Activated T-cell treated with anti-CD3 and anti-CD28 coated beads, Interleukin-2, amount 50 U/mL, for 1 hour (primary cell): ENCODE measurements at regions not wholly inside any gene's neighbourhood (a gene's known extent, or its start where the extent isn't known, plus 50 kb on each side); places are given as distances from the start of the nearest gene placed in this dataset.

Experiments used
- DNase-seq: peaks from one replicate; pipeline ENCODE4 v3.0.0-alpha.2; 2020

- no peak for DNase-seq
Measured at GRCh38 chr18:25866331-25866730, 224.1 kb downstream of the SS18 start.

GRCh38 chr18:25862881-25863600 lies 227.4 kb downstream of the SS18 start:
- DNase-seq: no peak

- DNase-seq: no peak
Measured at GRCh38 chr18:25853691-25854433, 236.6 kb downstream of the SS18 start.

DNA sequence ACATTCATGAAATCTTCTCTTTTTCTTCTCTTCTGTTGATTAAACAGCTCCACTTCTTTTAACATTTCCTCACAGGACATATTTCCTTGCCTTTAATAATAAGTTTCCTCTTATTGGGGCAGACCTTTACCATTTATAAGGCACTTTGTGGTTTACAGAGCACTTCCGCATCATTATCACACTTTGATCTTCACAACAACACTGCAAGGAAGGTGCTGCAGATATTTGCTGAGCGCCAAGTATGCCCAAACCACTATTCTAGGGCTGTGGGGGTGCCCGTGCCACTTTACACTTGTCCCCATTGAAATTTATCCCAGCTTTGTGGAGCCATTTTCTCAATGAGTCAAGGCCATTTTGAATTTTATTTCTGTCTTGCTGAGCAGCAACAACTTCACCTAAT lies 246.6 kb downstream of the SS18 start:
- DNase-seq: no peak

DNA sequence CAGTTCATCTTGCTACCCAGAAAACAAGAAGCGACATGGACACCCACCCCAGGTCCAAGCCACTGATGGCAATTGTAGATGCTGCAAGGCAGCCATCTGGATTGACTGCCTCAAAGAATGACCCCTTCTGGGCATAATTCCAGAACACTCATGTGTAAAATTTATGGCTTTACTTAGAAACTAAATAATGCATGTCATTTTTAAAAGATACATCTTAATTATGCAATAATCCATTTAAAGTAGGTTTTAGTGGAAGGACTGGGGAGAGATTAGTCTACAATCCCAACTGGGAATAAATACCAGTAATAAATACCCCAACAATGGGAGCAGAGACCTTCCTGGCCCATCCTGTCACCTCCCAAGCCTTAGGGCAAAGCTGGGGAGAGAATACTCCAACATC lies 247.7 kb downstream of the SS18 start:
- DNase-seq: no peak

- no peak for DNase-seq
Measured at GRCh38 chr18:25834061-25834460, 256.4 kb downstream of the SS18 start.

DNA sequence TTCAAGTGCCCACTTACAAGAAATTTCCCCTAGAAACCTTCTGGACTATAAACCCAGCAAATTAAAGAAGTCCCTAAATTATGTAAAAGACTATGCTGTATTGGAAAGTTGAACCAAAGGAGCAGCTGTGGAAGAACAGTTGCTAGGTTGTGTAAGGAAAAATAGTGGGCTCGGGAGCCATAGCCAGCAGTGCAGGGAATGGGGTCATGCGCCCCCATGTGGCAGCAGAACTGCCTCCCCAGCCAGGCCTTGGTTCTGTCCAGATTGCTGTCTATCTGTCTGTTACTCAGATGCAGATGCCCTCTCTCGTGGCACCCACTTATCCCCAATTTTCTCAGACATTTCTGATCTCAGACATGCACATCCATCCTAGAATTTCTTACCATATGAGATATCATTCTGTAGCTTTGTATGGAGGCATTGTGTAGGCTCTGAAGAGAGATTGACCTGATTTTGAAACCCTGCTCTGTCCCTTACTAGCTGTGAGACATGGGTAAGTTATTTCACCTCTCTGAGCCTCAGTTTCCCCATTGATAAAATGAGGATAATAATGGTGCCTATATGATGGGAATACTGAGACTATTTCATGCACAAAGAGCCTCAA lies 258.3 kb downstream of the SS18 start:
- DNase-seq: no peak

- DNase-seq: no peak
Measured at GRCh38 chr18:25831301-25831701, 259.1 kb downstream of the SS18 start.

GRCh38 chr18:25830787-25831186 lies 259.6 kb downstream of the SS18 start:
- DNase-seq: no peak

DNA sequence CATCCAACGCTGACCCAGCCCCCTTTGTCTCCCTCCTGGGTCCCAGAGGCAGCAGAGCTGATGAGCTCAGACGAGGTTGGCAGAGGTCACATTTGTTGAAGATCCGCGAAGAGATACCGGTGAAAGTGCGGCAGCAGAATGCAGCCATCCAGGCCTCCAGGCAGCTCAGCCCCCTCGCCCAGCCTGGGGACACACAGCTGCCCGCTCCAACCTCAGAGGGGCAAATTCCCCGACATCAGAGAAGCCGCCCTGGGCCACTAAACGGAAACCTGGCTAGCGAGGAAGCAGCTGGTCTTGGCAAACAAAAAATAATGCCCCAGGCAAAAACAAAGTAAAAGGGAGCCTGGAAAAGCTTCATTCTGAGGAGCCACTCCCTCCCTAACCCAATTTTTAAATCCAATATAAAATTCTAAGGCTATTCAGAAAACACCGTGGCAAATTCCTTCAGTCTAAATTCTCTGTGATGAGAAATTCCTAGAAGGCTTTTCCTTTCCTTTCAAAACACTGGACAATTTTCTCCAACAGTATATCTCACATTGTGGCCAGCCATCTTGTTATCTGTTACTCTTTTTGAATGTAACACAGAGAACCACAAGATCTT lies 262.4 kb downstream of the SS18 start:
- DNase-seq: no peak

DNA sequence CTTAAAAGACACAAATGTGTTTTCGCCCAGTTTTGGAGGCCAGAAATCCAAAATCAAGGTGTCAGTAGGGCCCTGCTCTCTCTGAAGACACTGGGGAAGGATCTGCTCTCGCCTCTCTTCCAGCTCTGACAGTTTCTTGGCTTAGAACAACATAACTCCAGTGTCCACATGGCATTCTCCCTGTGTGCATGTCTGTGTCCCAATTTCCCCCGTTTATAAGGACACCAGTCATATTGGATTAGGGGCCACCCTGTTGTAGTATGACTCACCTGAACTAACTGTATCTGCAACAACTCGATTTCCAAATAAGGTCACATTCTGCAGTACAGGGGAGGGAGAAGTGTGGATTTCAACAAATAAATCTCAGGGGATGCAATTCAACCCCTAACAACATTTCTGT lies 263.2 kb downstream of the SS18 start:
- DNase-seq: no peak

DNA sequence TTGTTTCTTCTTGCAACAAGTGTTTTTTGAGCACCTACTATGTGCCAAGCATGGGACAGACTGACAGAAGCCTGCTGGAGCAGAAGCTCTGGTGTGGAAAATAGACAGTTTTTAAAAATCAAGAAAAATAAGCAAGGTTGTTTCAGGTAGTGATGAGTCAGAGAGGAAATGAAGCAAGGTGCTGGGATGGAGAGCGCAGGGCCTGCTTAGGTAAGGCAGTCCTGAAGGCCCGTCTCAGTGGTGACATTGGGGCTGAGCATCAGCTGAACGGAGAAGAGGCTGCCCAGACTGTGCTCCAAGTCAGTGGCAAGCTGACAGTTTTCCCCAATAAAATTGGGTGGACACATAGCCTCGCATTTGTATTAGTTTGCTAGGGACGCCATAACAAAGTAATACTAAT lies 263.6 kb downstream of the SS18 start:
- no peak for DNase-seq

- no peak for DNase-seq
Measured at GRCh38 chr18:25825979-25826776, 264.2 kb downstream of the SS18 start.

DNA sequence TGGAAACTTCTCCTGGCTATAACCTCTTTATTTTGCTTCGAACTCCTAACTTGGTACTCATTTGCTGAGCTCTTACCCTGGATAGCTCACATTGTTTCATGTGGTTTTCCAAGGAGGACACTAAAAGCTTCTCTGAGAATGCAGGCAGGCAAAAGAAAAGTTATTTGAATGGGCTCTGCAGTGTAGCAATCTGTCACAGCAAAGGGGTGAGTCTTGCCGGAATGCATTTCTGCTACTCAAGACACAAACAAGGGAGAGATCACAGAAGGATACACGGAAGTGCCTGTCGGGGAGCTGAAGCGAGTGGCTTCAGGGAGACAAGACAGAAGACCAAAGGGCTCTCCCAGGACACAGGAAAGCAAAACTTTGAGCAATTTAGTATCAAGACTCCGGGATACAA lies 265.4 kb downstream of the SS18 start:
- DNase-seq: no peak

DNA sequence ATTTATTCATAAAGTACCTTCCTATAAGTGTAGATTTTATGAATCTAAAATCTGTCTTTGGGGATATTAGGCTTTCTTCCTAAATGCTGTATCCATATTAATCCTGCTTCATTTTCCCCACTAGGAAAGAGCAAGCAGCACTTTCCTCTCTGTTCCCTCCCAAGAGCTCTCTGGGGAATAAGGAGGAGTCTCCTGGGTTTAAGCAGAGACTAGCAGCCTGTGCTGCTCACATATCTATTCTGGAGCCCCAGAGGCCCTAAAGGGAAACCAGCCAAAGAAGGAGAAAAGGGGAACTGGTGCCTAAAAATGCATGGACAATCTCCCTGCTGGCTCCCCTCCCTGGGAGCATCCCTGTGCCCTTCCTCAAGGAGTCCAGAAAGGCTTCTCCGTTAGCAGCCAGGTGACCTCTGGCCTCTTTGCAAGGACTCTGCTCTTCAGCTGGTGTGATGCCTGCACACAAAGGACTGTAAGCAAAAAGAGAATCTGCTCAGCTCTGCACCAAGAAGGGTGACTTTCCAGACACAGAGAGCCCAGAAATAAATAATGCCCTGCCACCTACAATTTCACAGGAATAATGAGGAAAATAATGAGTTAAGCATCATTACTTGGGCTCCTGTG lies 270.6 kb downstream of the SS18 start:
- no peak for DNase-seq

GRCh38 chr18:25818505-25818904 lies 271.9 kb downstream of the SS18 start:
- no peak for DNase-seq

DNA sequence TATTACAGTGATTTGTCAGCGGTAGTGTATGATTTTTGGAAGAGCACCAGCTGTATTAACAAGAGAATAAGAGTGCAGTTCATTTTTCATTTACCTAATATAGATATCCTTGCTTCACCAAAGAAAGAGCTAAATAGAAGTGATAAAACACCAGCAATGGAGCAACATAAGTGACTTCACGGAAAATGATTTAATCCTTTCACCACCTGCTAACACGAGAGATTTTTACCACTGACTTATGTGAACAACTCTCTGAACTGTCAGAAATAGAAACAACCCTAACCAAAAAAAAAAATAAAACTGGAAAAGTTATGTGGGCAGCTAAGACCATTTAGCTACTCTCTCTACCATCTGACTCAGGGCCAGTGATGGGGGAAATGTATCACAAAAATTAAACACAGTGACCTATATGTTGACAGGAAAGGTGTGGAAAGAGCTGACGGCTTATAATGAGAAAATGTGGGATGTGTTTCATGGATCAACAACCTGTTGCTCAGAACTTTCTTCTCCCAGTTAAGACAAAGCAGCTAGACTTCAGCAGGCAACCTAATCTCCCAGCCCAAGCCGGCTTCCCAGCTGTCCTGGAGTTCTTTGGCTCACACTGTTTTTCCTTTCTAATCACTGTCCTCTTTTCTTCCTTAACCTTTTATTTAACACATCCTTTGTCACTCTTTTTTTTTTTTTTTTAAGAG lies 272.7 kb downstream of the SS18 start:
- no peak for DNase-seq

GRCh38 chr18:25815659-25816058 lies 274.8 kb downstream of the SS18 start:
- DNase-seq: no peak

DNA sequence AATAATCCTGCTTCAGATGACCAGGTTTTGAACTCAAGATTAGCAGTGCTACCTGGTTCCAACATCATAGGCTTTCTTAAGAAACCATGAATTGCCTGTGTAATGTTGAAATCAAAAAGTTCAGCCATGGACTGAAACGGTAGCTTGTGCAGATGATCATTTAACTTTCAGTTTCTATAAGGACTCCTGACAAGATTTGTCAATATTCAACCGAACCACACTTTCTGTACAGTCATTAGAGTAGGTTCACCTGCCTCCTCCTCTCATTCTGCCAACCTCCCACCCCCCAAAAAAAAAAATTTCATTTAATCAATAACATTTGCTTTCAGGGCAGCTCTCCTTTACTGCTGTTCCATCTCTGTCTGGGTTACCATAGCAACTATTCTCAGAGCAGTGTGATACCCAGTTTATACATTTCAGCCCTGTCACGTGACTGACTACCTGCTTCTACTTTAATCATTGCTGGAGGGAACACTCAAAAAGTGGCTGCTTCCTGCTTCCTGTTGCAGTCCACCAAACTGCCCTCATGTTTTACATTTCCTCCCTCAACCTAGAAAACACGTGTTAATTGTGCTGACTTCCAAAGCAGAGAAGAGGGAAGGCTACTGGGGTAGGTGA lies 275.5 kb downstream of the SS18 start:
- no peak for DNase-seq

DNA sequence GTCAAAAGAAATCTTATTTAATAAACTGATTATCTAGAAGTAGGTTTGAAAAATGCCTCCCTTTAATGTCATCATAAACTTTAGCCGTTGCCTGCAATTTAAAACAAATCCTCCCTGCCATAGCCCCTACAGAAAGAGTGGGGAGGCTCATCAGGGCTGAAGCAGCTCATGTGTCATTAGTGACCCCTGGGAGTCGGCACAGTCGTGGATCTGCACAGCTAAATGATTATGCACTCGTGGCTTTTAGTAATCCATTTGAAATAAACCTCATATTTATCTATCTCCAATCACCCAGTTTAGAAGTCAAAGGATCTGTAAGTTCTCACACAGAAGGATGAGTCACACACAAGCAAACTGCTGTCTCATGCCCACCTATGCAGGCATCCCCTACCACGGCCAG lies 277.3 kb downstream of the SS18 start:
- DNase-seq: no peak

DNA sequence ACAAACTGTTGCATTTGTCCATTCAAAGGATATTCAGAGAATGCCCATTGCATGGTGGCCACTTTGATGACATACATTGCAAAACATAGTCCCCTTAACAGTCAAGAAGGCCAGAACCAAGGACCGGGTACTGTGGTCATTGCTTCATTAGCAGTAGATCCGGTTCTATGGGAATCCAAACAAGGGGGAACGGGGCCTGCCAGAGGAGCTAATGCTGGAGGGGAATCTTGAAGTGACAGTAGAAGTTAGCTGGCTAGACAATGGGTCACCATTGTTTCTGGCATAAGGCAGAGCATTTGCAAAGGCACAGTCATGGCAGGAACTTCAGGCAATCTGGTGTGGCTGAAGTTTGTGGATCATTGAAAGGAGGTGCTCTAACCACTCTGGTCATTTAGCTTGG lies 279.7 kb downstream of the SS18 start:
- DNase-seq: no peak
